ENCODE measurements at regions not wholly inside any gene's neighbourhood (a gene's known extent, or its start where the extent isn't known, plus 50 kb on each side); places are given as distances from the start of the nearest gene placed in this dataset.

DNA sequence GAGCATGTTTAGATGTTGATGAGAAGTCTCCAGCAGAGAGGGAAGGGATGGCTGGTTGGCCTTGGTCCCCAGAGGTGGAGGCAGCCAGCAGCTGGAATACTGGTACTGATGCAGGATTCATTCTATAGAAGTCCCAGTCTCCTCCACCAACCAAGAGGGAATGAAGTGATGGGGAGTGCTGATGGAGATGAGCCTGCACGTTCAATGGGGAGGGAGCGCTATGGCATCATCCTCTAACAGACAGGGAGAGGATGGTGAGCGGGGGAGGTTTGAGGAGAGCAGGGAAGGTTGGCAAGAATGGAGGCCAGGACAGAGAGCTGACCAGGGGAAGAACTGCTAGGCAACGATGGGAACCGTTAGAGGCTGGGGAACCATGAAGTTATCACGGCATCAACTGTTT is 159.8 kb upstream of the MVB12B start (continued):
- TF ChIP-seq, protein P1, sequence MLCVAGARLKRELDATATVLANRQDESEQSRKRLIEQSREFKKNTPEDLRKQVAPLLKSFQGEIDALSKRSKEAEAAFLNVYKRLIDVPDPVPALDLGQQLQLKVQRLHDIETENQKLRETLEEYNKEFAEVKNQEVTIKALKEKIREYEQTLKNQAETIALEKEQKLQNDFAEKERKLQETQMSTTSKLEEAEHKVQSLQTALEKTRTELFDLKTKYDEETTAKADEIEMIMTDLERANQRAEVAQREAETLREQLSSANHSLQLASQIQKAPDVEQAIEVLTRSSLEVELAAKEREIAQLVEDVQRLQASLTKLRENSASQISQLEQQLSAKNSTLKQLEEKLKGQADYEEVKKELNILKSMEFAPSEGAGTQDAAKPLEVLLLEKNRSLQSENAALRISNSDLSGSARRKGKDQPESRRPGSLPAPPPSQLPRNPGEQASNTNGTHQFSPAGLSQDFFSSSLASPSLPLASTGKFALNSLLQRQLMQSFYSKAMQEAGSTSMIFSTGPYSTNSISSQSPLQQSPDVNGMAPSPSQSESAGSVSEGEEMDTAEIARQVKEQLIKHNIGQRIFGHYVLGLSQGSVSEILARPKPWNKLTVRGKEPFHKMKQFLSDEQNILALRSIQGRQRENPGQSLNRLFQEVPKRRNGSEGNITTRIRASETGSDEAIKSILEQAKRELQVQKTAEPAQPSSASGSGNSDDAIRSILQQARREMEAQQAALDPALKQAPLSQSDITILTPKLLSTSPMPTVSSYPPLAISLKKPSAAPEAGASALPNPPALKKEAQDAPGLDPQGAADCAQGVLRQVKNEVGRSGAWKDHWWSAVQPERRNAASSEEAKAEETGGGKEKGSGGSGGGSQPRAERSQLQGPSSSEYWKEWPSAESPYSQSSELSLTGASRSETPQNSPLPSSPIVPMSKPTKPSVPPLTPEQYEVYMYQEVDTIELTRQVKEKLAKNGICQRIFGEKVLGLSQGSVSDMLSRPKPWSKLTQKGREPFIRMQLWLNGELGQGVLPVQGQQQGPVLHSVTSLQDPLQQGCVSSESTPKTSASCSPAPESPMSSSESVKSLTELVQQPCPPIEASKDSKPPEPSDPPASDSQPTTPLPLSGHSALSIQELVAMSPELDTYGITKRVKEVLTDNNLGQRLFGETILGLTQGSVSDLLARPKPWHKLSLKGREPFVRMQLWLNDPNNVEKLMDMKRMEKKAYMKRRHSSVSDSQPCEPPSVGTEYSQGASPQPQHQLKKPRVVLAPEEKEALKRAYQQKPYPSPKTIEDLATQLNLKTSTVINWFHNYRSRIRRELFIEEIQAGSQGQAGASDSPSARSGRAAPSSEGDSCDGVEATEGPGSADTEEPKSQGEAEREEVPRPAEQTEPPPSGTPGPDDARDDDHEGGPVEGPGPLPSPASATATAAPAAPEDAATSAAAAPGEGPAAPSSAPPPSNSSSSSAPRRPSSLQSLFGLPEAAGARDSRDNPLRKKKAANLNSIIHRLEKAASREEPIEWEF (IDR thresholded peaks at IDR 0.05; ENCODE audit: insufficient replicate concordance, low read depth, low read length), result no peak

DNA sequence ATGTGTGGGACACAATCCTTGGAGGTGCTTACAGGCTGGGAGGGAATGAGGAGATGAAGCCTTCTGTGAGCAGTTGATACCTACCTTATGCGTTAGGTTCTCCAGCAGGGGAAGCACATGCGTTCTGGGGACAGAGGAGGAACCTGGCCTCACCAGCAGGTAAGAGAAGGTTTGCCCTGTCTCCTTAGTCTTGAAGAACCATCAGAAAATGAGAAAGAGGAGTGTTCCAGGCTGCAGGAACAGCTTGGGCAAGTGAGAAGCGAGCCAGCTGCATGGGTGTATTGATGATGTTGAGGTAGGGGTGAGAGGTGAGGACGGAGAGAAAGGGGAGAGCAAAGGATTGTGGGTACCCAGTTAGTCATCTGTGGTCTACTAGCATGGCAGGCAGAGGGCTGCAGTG is 156.9 kb upstream of the MVB12B start:
- ATAC-seq (no peak), FAIRE-seq (no peak), DNase-seq (ENCODE audit: low read depth, low spot score) (no peak)
- H3K36me3 ChIP-seq (ENCODE audit: control insufficient read depth in 2 of 2, insufficient read depth in 2 of 2, low read length in 1 of 2), result no peaks in the 10 kb centered on the region
- no peak overlapping the region for H3K4me2 ChIP-seq (ENCODE audit: control insufficient read depth, insufficient read depth)
- ChIA-PET CTCF (no interaction called here), POLR2A (no interaction called here), SMC1A (ENCODE audit: uncharacterized antibody, unreplicated experiment) (no interaction called here), RAD21 (ENCODE audit: unreplicated experiment) (no interaction called here)
- H4K20me1 ChIP-seq (ENCODE audit: control insufficient read depth, insufficient read depth), result no peaks in the 10 kb centered on the region
- no peak overlapping the region for H2AFZ ChIP-seq (ENCODE audit: control insufficient read depth, low read depth, low read length)
- in situ Hi-C loops (cut with MboI) (no loop called here), intact Hi-C loops (cut with micrococcal nuclease; ENCODE audit: unreplicated experiment) (no loop called here)
- no peak for TF ChIP-seq PML (IDR thresholded peaks at IDR 0.05; ENCODE audit: low read length)
- TF ChIP-seq, protein P2, sequence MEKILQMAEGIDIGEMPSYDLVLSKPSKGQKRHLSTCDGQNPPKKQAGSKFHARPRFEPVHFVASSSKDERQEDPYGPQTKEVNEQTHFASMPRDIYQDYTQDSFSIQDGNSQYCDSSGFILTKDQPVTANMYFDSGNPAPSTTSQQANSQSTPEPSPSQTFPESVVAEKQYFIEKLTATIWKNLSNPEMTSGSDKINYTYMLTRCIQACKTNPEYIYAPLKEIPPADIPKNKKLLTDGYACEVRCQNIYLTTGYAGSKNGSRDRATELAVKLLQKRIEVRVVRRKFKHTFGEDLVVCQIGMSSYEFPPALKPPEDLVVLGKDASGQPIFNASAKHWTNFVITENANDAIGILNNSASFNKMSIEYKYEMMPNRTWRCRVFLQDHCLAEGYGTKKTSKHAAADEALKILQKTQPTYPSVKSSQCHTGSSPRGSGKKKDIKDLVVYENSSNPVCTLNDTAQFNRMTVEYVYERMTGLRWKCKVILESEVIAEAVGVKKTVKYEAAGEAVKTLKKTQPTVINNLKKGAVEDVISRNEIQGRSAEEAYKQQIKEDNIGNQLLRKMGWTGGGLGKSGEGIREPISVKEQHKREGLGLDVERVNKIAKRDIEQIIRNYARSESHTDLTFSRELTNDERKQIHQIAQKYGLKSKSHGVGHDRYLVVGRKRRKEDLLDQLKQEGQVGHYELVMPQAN (conservative IDR thresholded peaks at IDR 0.05), result no peak
- no peak for TF ChIP-seq MXI1 (IDR thresholded peaks at IDR 0.05; ENCODE audit: low read depth, low read length)
- TF ChIP-seq EGR1 (IDR thresholded peaks at IDR 0.05; ENCODE audit: borderline replicate concordance in 1 of 2, low read depth in 2 of 2, low read length in 2 of 2), result no peak
- TF ChIP-seq CHD4 (IDR thresholded peaks at IDR 0.05), result no peak
- no peak for TF ChIP-seq IKZF2 (IDR thresholded peaks at IDR 0.05)
- TF ChIP-seq SP1 (IDR thresholded peaks at IDR 0.05; ENCODE audit: low read depth, low read length), result no peak
- TF ChIP-seq, protein P3, sequence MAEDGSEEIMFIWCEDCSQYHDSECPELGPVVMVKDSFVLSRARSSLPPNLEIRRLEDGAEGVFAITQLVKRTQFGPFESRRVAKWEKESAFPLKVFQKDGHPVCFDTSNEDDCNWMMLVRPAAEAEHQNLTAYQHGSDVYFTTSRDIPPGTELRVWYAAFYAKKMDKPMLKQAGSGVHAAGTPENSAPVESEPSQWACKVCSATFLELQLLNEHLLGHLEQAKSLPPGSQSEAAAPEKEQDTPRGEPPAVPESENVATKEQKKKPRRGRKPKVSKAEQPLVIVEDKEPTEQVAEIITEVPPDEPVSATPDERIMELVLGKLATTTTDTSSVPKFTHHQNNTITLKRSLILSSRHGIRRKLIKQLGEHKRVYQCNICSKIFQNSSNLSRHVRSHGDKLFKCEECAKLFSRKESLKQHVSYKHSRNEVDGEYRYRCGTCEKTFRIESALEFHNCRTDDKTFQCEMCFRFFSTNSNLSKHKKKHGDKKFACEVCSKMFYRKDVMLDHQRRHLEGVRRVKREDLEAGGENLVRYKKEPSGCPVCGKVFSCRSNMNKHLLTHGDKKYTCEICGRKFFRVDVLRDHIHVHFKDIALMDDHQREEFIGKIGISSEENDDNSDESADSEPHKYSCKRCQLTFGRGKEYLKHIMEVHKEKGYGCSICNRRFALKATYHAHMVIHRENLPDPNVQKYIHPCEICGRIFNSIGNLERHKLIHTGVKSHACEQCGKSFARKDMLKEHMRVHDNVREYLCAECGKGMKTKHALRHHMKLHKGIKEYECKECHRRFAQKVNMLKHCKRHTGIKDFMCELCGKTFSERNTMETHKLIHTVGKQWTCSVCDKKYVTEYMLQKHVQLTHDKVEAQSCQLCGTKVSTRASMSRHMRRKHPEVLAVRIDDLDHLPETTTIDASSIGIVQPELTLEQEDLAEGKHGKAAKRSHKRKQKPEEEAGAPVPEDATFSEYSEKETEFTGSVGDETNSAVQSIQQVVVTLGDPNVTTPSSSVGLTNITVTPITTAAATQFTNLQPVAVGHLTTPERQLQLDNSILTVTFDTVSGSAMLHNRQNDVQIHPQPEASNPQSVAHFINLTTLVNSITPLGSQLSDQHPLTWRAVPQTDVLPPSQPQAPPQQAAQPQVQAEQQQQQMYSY (CRISPR knock-in tag; IDR thresholded peaks at IDR 0.05), result no peak
- no peak for TF ChIP-seq PAX8 (IDR thresholded peaks at IDR 0.05)
- TF ChIP-seq BMI1 (IDR thresholded peaks at IDR 0.05; ENCODE audit: borderline replicate concordance), result no peak
- no peak overlapping the region for H3K4me3 ChIP-seq
- no peaks in the 10 kb centered on the region for H3K4me1 ChIP-seq (ENCODE audit: control insufficient read depth, insufficient read depth, low read length)
- no peak overlapping the region for H3K27ac ChIP-seq (ENCODE audit: control insufficient read depth, insufficient read depth)
- 23% methylated on average over 4 of the region's 4 CpGs for WGBS (ENCODE audit: insufficient coverage, insufficient replicate concordance, low lambda C conversion rate, missing lambda C conversion rate)
- no TSS peak for BruUV-seq (replicated peaks)
- H3K9me3 ChIP-seq (replicated peaks; ENCODE audit: control insufficient read depth, insufficient read depth, low read length), result no peaks in the 10 kb centered on the region
- no peak overlapping the region for H3K9ac ChIP-seq (ENCODE audit: control insufficient read depth, insufficient read depth, low read length)
- peaks cover 3 to 6% of the 10 kb centered on the region in 2 experiments for H3K27me3 ChIP-seq (replicated peaks in 1 of 2; ENCODE audit: control insufficient read depth in 2 of 2, insufficient read depth in 2 of 2, low read length in 1 of 2)
- no peaks in the 10 kb centered on the region for H3K79me2 ChIP-seq (ENCODE audit: control insufficient read depth, insufficient read depth, low read length)

Data from GM12878 (cell line).